RWPE1 (cell line): ENCODE measurements at regions not wholly inside any gene's neighbourhood (a gene's known extent, or its start where the extent isn't known, plus 50 kb on each side); places are given as distances from the start of the nearest gene placed in this dataset.

ENCODE experiments used
- CTCF ChIA-PET: fragments of 350-600 bp; sonication (Branson Sonifier 250); formaldehyde crosslinking; extraction: SDS; loops from one replicate; lab custom pipeline; 2021; lab: Yijun Ruan, JAX
- POLR2A ChIA-PET: fragments of 400-600 bp; formaldehyde crosslinking; extraction: SDS; loops from one replicate; lab custom pipeline; 2020; ENCODE audit warnings: antibody characterized with exemption; ENCODE audit not compliant: low non-redundant PET; lab: Yijun Ruan, JAX
- DNase-seq: peaks from one replicate; pipeline ENCODE4 v3.0.0; 2012; ENCODE audit warnings: low spot score
- H3K27ac ChIP-seq: fragments of 450-650 bp; 2 replicates; pipeline ENCODE4 v1.5.1; 2017
- CTCF ChIP-seq: fragments of 450-650 bp; conservative IDR thresholded peaks from 2 replicates; pipeline ENCODE4 v1.5.1; 2017; ENCODE audit warnings: low read depth, mild to moderate bottlenecking

GRCh38 chr11:90564531-90564930 is 341.7 kb upstream of the CHORDC1 start:
- TF ChIP-seq CTCF, result no peak
- H3K27ac ChIP-seq, result no peak overlapping the region
- ChIA-PET CTCF (no interaction called here), POLR2A (no interaction called here)
- DNase-seq, result no peak

- ChIA-PET POLR2A (no interaction called here), CTCF (no interaction called here)
- TF ChIP-seq CTCF, result no peak
- H3K27ac ChIP-seq, result no peak overlapping the region
- no peak for DNase-seq
These were observed 335.5 kb upstream of the CHORDC1 start for GRCh38 chr11:90558328-90558865.

GRCh38 chr11:90556606-90557005 is 333.8 kb upstream of the CHORDC1 start:
- peak; percentile 6 for DNase-seq
- no peak for TF ChIP-seq CTCF
- POLR2A ChIA-PET, result no interaction called here
- CTCF ChIA-PET, result no interaction called here
- no peak overlapping the region for H3K27ac ChIP-seq

- POLR2A ChIA-PET, result no interaction called here
- no peak for DNase-seq
- no peak for TF ChIP-seq CTCF
- no peak overlapping the region for H3K27ac ChIP-seq
- CTCF ChIA-PET, result no interaction called here
These were observed 333.2 kb upstream of the CHORDC1 start for GRCh38 chr11:90556026-90556425.

GRCh38 chr11:90555477-90555876 is 332.6 kb upstream of the CHORDC1 start:
- no peak overlapping the region for H3K27ac ChIP-seq
- ChIA-PET POLR2A (no interaction called here), CTCF (no interaction called here)
- no peak for DNase-seq
- TF ChIP-seq CTCF, result no peak

- no peak overlapping the region for H3K27ac ChIP-seq
- DNase-seq, result no peak
- ChIA-PET CTCF (no interaction called here), POLR2A (no interaction called here)
- TF ChIP-seq CTCF, result no peak
These were observed 319.2 kb upstream of the CHORDC1 start for GRCh38 chr11:90542092-90542491.

- TF ChIP-seq CTCF, result no peak
- DNase-seq, result no peak
- no peak overlapping the region for H3K27ac ChIP-seq
- ChIA-PET CTCF (no interaction called here), POLR2A (no interaction called here)
These were observed 313.5 kb upstream of the CHORDC1 start for GRCh38 chr11:90536301-90536700.
